PC-9 (cell line): ENCODE measurements at regions not wholly inside any gene's neighbourhood (a gene's known extent, or its start where the extent isn't known, plus 50 kb on each side); places are given as distances from the start of the nearest gene placed in this dataset.

ENCODE experiments used
- BruUV-seq: library from RNA; stranded (reverse); fragments of 400-500 nt; replicated peaks from 2 replicates; lab custom pipeline; 2021; lab: Mats Ljungman, UMichigan
- CTCF ChIA-PET: fragments of 300-600 bp; sonication (Branson Sonifier 250); formaldehyde crosslinking; loops from one replicate; lab custom pipeline; 2022; ENCODE audit warnings: antibody characterized with exemption; lab: Charles Lee
- POLR2A ChIA-PET: fragments of 300-600 bp; sonication (Branson Sonifier 250); formaldehyde crosslinking; loops from one replicate; lab custom pipeline; 2022; ENCODE audit warnings: antibody characterized with exemption; ENCODE audit not compliant: unreplicated experiment; lab: Charles Lee
- DNase-seq, 2 experiments: peaks; one replicate each; pipeline versions ENCODE4 v3.0.0 to v3.0.0-alpha.2; 2015 to 2022; ENCODE audit warnings: mixed read lengths in 1 of 2
- H2AFZ ChIP-seq: fragments of 200-600 bp; sonication (generic); 2 replicates; pipeline ENCODE4 v1.8.1; 2017; ENCODE audit warnings: antibody characterized with exemption
- H3F3A ChIP-seq: fragments of 200-600 bp; sonication (generic); 2 replicates; pipeline ENCODE4 v1.8.1; 2017; ENCODE audit warnings: antibody characterized with exemption, mild to moderate bottlenecking, low read depth; ENCODE audit not compliant: insufficient read depth
- H3K27ac ChIP-seq: fragments of 200-600 bp; sonication (generic); 2 replicates; pipeline ENCODE4 v1.6.1; 2016; ENCODE audit warnings: mixed run types
- H3K27me3 ChIP-seq: fragments of 200-600 bp; sonication (generic); 2 replicates; pipeline ENCODE4 v1.6.1; 2016; ENCODE audit warnings: low read depth, mixed run types; ENCODE audit not compliant: insufficient read depth
- H3K36me3 ChIP-seq: fragments of 200-600 bp; sonication (generic); 2 replicates; pipeline ENCODE4 v1.6.1; 2016; ENCODE audit warnings: low read depth, mixed run types
- H3K4me1 ChIP-seq: fragments of 200-600 bp; sonication (generic); replicated peaks from 2 replicates; pipeline ENCODE4 v1.6.1; 2016; ENCODE audit warnings: mixed run types; ENCODE audit not compliant: insufficient read depth
- H3K4me2 ChIP-seq: fragments of 200-600 bp; sonication (generic); 2 replicates; pipeline ENCODE4 v1.6.1; 2017; ENCODE audit warnings: mixed run types
- H3K4me3 ChIP-seq: fragments of 200-600 bp; sonication (generic); 2 replicates; pipeline ENCODE4 v1.6.1; 2016; ENCODE audit warnings: mixed run types
- H3K79me2 ChIP-seq: fragments of 200-600 bp; sonication (generic); 2 replicates; pipeline ENCODE4 v1.6.1; 2017; ENCODE audit warnings: low read depth, mixed run types
- H3K9me2 ChIP-seq: fragments of 200-600 bp; sonication (generic); 2 replicates; pipeline ENCODE4 v1.8.1; 2017; ENCODE audit warnings: mild to moderate bottlenecking; ENCODE audit not compliant: insufficient read depth
- H3K9me3 ChIP-seq: fragments of 200-600 bp; sonication (generic); 2 replicates; pipeline ENCODE4 v1.8.1; 2016; ENCODE audit warnings: low read depth; ENCODE audit not compliant: insufficient read depth
- H4K20me1 ChIP-seq: fragments of 200-600 bp; sonication (generic); 2 replicates; pipeline ENCODE4 v1.8.1; 2017; ENCODE audit not compliant: insufficient read depth
- EZH2 ChIP-seq: fragments of 200-600 bp; sonication (generic); IDR thresholded peaks from 2 replicates; pipeline ENCODE4 v1.8.0; 2017; ENCODE audit warnings: antibody characterized with exemption, low read depth
- intact Hi-C: fragments of 100-400 bp; cut with micrococcal nuclease; formaldehyde crosslinking; loops from one replicate; pipeline ENCODE4 v1.10.0; 2022; ENCODE audit not compliant: unreplicated experiment
- TF ChIP-seq, protein P1 (sequence below): fragments of 200-600 bp; sonication (generic); conservative IDR thresholded peaks from 2 replicates; pipeline ENCODE4 v1.6.1; 2017; ENCODE audit warnings: mixed run types, antibody characterized with exemption, mild to moderate bottlenecking, moderate library complexity

DNA sequence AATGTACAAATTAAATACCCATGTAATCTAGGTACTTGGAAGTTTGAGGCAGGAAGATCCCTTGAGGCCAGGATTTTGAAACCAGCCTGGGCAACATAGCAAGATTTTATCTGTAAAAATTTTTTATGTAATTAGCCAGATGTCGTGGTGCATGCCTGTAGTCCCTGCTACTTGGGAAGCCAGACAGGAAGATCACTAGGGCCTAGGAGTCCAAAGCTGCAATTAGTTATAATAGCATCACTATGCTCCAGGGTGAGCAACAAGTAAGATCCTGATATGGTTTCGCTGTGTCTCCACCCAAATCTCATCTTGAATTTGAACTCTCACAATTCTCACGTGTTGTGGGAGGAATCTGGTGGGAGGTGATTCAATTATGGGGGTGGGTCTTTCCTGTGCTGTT is 535.8 kb downstream of the TENT5A start:
- POLR2A ChIA-PET = no interaction called here
- H3K4me3 ChIP-seq = no peak overlapping the region
- no peaks in the 10 kb centered on the region for H4K20me1 ChIP-seq
- H3K27ac ChIP-seq = no peak overlapping the region
- H3K9me2 ChIP-seq = no peaks in the 10 kb centered on the region
- no peaks in the 10 kb centered on the region for H3K27me3 ChIP-seq
- H3K4me1 ChIP-seq = no peaks in the 10 kb centered on the region
- H2AFZ ChIP-seq = no peak overlapping the region
- DNase-seq = no peak
- no peaks in the 10 kb centered on the region for H3K9me3 ChIP-seq
- intact Hi-C loops = no loop called here
- H3F3A ChIP-seq = no peaks in the 10 kb centered on the region
- CTCF ChIA-PET = no interaction called here
- BruUV-seq = no TSS peak
- TF ChIP-seq, protein P1, sequence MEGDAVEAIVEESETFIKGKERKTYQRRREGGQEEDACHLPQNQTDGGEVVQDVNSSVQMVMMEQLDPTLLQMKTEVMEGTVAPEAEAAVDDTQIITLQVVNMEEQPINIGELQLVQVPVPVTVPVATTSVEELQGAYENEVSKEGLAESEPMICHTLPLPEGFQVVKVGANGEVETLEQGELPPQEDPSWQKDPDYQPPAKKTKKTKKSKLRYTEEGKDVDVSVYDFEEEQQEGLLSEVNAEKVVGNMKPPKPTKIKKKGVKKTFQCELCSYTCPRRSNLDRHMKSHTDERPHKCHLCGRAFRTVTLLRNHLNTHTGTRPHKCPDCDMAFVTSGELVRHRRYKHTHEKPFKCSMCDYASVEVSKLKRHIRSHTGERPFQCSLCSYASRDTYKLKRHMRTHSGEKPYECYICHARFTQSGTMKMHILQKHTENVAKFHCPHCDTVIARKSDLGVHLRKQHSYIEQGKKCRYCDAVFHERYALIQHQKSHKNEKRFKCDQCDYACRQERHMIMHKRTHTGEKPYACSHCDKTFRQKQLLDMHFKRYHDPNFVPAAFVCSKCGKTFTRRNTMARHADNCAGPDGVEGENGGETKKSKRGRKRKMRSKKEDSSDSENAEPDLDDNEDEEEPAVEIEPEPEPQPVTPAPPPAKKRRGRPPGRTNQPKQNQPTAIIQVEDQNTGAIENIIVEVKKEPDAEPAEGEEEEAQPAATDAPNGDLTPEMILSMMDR = no peak
- TF ChIP-seq EZH2 = no peak
- no peaks in the 10 kb centered on the region for H3K36me3 ChIP-seq
- no peaks in the 10 kb centered on the region for H3K79me2 ChIP-seq
- H3K4me2 ChIP-seq = no peak overlapping the region

DNA sequence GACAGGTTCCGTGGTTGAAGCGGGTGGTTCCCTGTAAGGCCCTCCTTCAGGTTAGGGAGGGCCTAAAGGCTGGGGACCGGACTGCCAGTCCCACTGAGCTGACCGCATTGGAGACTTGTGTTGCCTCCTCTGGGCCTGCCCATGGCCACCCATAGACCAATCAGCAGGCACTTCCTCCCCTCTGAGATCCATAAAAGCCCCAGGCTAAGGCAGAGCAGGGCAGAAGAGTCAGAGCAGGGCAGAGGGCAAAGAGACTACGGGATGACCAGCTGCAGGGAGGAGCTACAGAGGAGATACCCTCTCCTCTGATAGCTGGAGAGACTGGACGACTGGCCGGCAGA is 537.4 kb downstream of the TENT5A start:
- Histone ChIP-seq H4K20me1 (no peaks in the 10 kb centered on the region), H3K27me3 (no peaks in the 10 kb centered on the region), H2AFZ (no peak overlapping the region), H3K79me2 (no peaks in the 10 kb centered on the region), H3K27ac (no peak overlapping the region), H3K36me3 (no peaks in the 10 kb centered on the region), H3K9me2 (no peaks in the 10 kb centered on the region), H3F3A (no peaks in the 10 kb centered on the region), H3K4me1 (no peaks in the 10 kb centered on the region), H3K9me3 (no peaks in the 10 kb centered on the region), H3K4me2 (no peak overlapping the region), H3K4me3 (no peak overlapping the region)
- CTCF ChIA-PET = no interaction called here
- TF ChIP-seq EZH2 = no peak
- TF ChIP-seq, protein P1 = no peak
- DNase-seq = peak in 1 of 2 experiments; percentile 26
- intact Hi-C loops = no loop called here
- POLR2A ChIA-PET = no interaction called here
- no TSS peak for BruUV-seq

GRCh38 chr6:81214414-81215091 is 537.9 kb downstream of the TENT5A start:
- no peaks in the 10 kb centered on the region for H4K20me1 ChIP-seq
- no peaks in the 10 kb centered on the region for H3K27me3 ChIP-seq
- no peaks in the 10 kb centered on the region for H3F3A ChIP-seq
- H3K9me3 ChIP-seq = no peaks in the 10 kb centered on the region
- POLR2A ChIA-PET = no interaction called here
- no peaks in the 10 kb centered on the region for H3K4me1 ChIP-seq
- no TSS peak for BruUV-seq
- H3K27ac ChIP-seq = no peak overlapping the region
- H2AFZ ChIP-seq = no peak overlapping the region
- DNase-seq = no peak
- CTCF ChIA-PET = no interaction called here
- H3K79me2 ChIP-seq = no peaks in the 10 kb centered on the region
- H3K9me2 ChIP-seq = no peaks in the 10 kb centered on the region
- TF ChIP-seq EZH2 = no peak
- TF ChIP-seq, protein P1 = no peak
- H3K4me3 ChIP-seq = no peak overlapping the region
- intact Hi-C loops = no loop called here
- H3K4me2 ChIP-seq = no peak overlapping the region
- H3K36me3 ChIP-seq = no peaks in the 10 kb centered on the region
